ENCODE measurements at regions not wholly inside any gene's neighbourhood (a gene's known extent, or its start where the extent isn't known, plus 50 kb on each side); places are given as distances from the start of the nearest gene placed in this dataset.

DNA sequence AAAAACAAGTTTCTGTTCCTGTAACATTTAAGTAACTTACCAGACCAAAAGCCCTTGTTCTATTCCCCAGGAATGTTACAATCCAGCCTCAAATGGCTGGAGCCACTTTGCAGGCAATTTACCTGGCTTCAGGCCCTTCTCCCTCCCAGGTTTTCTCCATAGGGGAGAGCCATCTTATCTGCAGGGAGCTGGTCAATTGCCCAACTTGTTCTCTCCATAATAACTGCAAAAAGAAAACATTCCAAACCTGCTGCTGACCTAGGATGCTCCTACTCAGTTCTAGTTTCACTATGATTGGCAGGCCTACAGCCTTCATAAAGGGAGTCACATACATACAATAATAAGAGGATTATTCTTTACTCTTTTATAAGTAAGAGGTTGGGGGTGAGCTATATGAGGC is 670.7 kb downstream of the PCDH7 start:
- H3K36me3 Mint-ChIP-seq: no peaks in the 10 kb centered on the region
- H3K4me1 Mint-ChIP-seq: no peaks in the 10 kb centered on the region
- H3K27me3 Mint-ChIP-seq: no peaks in the 10 kb centered on the region
- H3K9me3 Mint-ChIP-seq: peaks cover 8% of the 10 kb centered on the region
- H3K27ac Mint-ChIP-seq: no peak overlapping the region
- H3K4me3 Mint-ChIP-seq: no peak overlapping the region

DNA sequence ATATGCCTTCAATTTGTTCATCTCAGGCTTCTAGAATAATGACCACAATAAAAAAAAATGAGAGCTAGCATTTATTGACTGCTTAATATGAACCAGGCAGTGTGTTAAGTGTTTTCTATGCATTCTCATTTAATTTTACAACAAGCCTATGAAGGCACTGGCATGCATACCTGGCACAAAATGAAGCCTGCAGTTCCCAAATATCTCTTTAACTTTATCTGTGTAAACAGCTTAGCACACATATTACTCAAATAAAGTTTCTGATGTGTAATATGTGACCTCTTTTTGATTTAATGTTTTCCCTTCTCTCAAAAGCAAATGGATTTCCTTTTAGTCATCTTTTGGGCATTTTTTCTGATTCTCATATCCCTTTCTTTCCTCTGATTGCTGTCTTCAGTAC is 671.8 kb downstream of the PCDH7 start:
- Mint-ChIP-seq H3K4me1 (no peaks in the 10 kb centered on the region), H3K27ac (no peak overlapping the region), H3K9me3 (peaks cover 8% of the 10 kb centered on the region), H3K36me3 (no peaks in the 10 kb centered on the region), H3K4me3 (no peak overlapping the region), H3K27me3 (no peaks in the 10 kb centered on the region)

GRCh38 chr4:31392923-31393322 is 672.8 kb downstream of the PCDH7 start:
- H3K36me3 Mint-ChIP-seq: no peaks in the 10 kb centered on the region
- no peaks in the 10 kb centered on the region for H3K27me3 Mint-ChIP-seq
- no peaks in the 10 kb centered on the region for H3K4me1 Mint-ChIP-seq
- H3K4me3 Mint-ChIP-seq: no peak overlapping the region
- H3K27ac Mint-ChIP-seq: no peak overlapping the region
- peaks cover 8% of the 10 kb centered on the region for H3K9me3 Mint-ChIP-seq

DNA sequence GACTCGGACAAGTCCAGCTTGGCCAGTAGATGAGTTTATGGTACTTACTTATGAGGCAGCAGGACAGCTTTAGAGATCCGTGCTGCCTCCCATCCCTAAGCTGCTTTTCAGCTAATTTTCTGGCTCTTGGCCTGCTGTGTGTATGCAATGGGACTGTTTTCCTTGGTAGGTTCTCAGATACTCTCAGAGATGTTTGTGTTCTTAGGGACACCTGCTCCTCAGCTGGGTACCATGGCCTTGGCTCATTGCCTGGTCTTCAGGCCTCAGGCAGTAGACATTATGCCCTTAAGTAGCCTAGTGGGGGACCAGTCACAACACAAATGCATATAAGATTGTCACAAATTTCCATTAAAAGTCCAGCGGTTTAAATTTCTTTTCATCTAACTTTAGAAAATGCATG is 688.0 kb downstream of the PCDH7 start:
- H3K27ac Mint-ChIP-seq: no peak overlapping the region
- no peaks in the 10 kb centered on the region for H3K4me1 Mint-ChIP-seq
- no peaks in the 10 kb centered on the region for H3K36me3 Mint-ChIP-seq
- no peak overlapping the region for H3K4me3 Mint-ChIP-seq
- H3K27me3 Mint-ChIP-seq: no peaks in the 10 kb centered on the region
- no peaks in the 10 kb centered on the region for H3K9me3 Mint-ChIP-seq

DNA sequence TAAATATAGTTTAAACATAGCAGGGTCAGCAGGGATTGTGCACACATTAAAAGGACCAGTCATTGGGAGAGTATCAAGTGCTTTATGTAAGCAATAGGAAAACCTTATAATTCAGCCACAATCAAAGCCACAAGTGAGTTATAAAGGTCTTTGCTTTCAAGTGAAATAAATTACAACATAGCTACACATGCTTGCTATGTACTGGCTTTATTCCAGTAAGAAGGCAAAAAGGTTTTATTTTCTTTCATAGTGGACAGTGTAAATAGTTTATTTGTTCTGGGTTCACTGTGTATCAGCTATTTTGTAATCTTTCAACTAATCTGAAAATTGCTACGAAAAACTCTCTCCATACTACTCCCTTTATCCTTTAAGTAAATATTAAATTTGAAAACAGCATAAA is 691.4 kb downstream of the PCDH7 start:
- no peak overlapping the region for H3K27ac Mint-ChIP-seq
- no peaks in the 10 kb centered on the region for H3K36me3 Mint-ChIP-seq
- no peaks in the 10 kb centered on the region for H3K9me3 Mint-ChIP-seq
- no peak overlapping the region for H3K4me3 Mint-ChIP-seq
- H3K4me1 Mint-ChIP-seq: no peaks in the 10 kb centered on the region
- no peaks in the 10 kb centered on the region for H3K27me3 Mint-ChIP-seq

DNA sequence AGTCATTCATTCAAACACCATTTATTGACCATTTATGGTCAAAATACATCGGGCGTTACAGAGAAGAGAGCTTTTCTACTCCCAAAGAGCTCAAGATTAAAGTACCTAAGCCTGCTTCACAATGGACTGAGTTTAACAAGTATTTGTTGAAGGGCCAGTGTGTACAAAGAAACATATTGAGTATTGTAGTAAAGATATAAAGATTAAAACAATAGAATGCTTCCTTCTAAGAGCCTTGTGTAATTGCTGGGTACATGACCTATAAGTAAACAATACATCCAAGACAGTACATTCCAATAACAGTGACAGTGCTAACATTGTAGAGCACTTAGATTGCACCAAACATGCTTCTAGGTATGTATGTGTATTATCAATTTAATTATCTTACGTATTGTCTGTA is 695.5 kb downstream of the PCDH7 start:
- H3K27ac Mint-ChIP-seq: no peak overlapping the region
- H3K4me3 Mint-ChIP-seq: no peak overlapping the region
- no peaks in the 10 kb centered on the region for H3K4me1 Mint-ChIP-seq
- H3K9me3 Mint-ChIP-seq: no peaks in the 10 kb centered on the region
- no peaks in the 10 kb centered on the region for H3K36me3 Mint-ChIP-seq
- no peaks in the 10 kb centered on the region for H3K27me3 Mint-ChIP-seq

- H3K36me3 Mint-ChIP-seq: no peaks in the 10 kb centered on the region
Measured at GRCh38 chr4:31416498-31416897, 696.3 kb downstream of the PCDH7 start.

DNA sequence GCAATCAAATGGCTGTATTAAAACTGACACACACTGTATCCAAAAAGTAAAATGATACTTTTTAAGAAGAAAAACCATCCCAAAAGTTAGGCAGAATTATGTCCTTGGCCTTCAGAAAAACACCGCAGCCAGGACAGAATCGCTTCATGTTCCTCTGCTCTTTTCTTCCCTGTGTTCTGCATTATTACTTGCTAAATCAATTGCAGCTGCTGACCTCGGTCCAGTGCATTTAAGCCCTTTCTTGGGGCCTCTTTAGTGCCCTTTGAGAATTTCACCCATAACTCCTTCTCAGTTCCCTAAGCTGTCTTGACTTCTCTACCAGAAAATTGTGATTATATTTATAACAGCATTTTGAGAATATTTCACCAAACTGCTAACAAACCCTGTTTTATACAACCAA is 696.9 kb downstream of the PCDH7 start:
- no peaks in the 10 kb centered on the region for H3K36me3 Mint-ChIP-seq
- no peak overlapping the region for H3K27ac Mint-ChIP-seq
- no peaks in the 10 kb centered on the region for H3K27me3 Mint-ChIP-seq
- no peak overlapping the region for H3K4me3 Mint-ChIP-seq
- H3K4me1 Mint-ChIP-seq: no peaks in the 10 kb centered on the region
- H3K9me3 Mint-ChIP-seq: no peaks in the 10 kb centered on the region

More at GRCh38 chr4:31416498-31416897, 696.3 kb downstream of the PCDH7 start:
- H3K4me3 Mint-ChIP-seq: no peak overlapping the region
- no peak overlapping the region for H3K27ac Mint-ChIP-seq
- no peaks in the 10 kb centered on the region for H3K9me3 Mint-ChIP-seq
- no peaks in the 10 kb centered on the region for H3K27me3 Mint-ChIP-seq
- no peaks in the 10 kb centered on the region for H3K4me1 Mint-ChIP-seq

- H3K36me3 Mint-ChIP-seq: no peaks in the 10 kb centered on the region
- no peaks in the 10 kb centered on the region for H3K9me3 Mint-ChIP-seq
- H3K4me1 Mint-ChIP-seq: no peaks in the 10 kb centered on the region
- H3K4me3 Mint-ChIP-seq: no peak overlapping the region
- no peak overlapping the region for H3K27ac Mint-ChIP-seq
- H3K27me3 Mint-ChIP-seq: no peaks in the 10 kb centered on the region
Measured at GRCh38 chr4:31422006-31422405, 701.8 kb downstream of the PCDH7 start.

DNA sequence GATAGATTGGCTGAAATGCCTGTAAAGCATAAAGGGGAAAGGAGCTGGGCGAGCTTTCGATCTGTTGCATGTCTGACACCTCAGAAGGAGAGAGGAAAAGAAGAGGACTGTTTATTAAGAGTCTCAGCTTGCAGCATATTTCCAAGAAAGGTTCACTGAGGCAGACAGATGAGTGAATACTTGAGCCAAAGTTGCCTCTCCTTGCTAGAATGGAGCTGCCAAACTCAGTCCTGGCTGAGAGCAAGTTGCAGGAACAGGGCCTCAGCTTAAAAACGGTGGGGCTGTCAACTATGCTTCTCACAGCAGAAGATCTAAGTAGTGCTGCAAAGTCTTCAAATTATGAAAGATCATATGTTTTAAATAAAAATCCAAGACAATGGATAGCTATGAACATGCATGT is 707.5 kb downstream of the PCDH7 start:
- no peaks in the 10 kb centered on the region for H3K36me3 Mint-ChIP-seq
- no peak overlapping the region for H3K27ac Mint-ChIP-seq
- H3K27me3 Mint-ChIP-seq: no peaks in the 10 kb centered on the region
- no peaks in the 10 kb centered on the region for H3K9me3 Mint-ChIP-seq
- no peak overlapping the region for H3K4me3 Mint-ChIP-seq
- no peaks in the 10 kb centered on the region for H3K4me1 Mint-ChIP-seq

DNA sequence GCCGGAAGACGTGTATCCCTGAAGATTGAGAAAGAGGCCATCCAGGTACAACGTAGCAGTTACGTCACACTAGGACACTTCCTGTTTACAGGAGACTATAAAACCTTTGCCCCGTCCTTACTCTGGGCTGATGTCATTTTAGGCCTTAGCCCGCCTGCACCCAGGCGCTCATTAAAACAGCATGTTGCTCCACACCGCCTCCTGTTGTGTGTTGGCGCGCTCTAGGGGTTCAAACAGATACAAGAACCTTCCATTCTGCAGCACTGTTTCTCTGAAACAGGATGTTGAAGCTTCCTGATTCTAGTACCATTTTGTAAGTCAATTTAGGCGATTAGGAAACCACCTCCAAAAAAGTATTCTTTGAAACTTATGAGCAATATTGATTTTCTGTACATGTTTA is 722.1 kb downstream of the PCDH7 start:
- Mint-ChIP-seq H3K4me1 (no peaks in the 10 kb centered on the region), H3K4me3 (no peak overlapping the region), H3K27ac (no peak overlapping the region), H3K36me3 (no peaks in the 10 kb centered on the region), H3K9me3 (no peaks in the 10 kb centered on the region), H3K27me3 (no peaks in the 10 kb centered on the region)

- Mint-ChIP-seq H3K9me3 (no peaks in the 10 kb centered on the region), H3K4me1 (no peaks in the 10 kb centered on the region), H3K27ac (no peak overlapping the region), H3K4me3 (no peak overlapping the region), H3K27me3 (no peaks in the 10 kb centered on the region), H3K36me3 (no peaks in the 10 kb centered on the region)
Measured at GRCh38 chr4:31445526-31445925, 725.4 kb downstream of the PCDH7 start.

DNA sequence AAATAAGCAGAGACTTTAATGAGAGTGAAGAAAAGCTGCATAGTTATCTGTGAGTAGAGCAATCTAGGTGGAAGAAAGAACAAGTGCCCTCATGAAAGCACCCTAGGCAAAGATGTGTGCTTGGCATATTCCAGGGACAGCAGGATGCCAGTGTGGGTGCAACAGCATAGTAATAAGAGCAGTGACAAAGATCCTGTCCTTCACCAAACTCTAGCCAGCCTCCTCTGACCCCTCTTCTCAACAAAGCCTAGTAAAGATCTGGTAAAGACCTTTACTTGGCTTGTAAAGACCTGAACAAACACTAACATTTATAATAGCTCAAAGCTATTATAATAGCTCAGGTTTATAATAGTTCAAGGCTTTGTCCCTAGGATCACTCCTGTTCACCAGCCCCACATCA is 735.4 kb downstream of the PCDH7 start:
- H3K4me3 Mint-ChIP-seq: no peak overlapping the region
- H3K9me3 Mint-ChIP-seq: peaks cover 5% of the 10 kb centered on the region
- H3K36me3 Mint-ChIP-seq: no peaks in the 10 kb centered on the region
- H3K27me3 Mint-ChIP-seq: no peaks in the 10 kb centered on the region
- no peak overlapping the region for H3K27ac Mint-ChIP-seq
- H3K4me1 Mint-ChIP-seq: no peaks in the 10 kb centered on the region

- no peak overlapping the region for H3K27ac Mint-ChIP-seq
- H3K9me3 Mint-ChIP-seq: no peaks in the 10 kb centered on the region
- no peaks in the 10 kb centered on the region for H3K27me3 Mint-ChIP-seq
- no peak overlapping the region for H3K4me3 Mint-ChIP-seq
- H3K4me1 Mint-ChIP-seq: no peaks in the 10 kb centered on the region
- no peaks in the 10 kb centered on the region for H3K36me3 Mint-ChIP-seq
Measured at GRCh38 chr4:31458813-31459212, 738.6 kb downstream of the PCDH7 start.

DNA sequence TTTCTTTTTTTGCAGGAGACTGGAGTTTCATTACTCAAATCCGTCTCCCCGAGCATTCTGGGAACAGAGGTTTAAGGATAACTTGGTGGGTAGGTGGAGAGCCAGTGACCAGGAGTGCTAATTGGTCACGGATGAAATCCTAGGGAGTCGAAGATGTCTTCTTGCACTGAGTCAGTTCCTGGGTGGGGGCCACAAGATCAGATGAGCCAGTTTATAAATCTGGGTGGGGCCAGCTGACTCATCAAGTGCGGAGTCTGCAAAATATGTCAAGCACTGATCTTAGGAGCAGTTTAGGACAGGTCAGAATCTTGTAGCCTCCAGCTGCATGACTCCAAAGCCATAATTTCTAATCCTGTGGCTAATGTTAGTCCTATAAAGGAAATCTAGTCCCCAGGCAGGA is 741.3 kb downstream of the PCDH7 start:
- no peaks in the 10 kb centered on the region for H3K36me3 Mint-ChIP-seq
- H3K27ac Mint-ChIP-seq: no peak overlapping the region
- peaks cover 2% of the 10 kb centered on the region for H3K9me3 Mint-ChIP-seq
- no peaks in the 10 kb centered on the region for H3K27me3 Mint-ChIP-seq
- no peak overlapping the region for H3K4me3 Mint-ChIP-seq
- no peaks in the 10 kb centered on the region for H3K4me1 Mint-ChIP-seq

DNA sequence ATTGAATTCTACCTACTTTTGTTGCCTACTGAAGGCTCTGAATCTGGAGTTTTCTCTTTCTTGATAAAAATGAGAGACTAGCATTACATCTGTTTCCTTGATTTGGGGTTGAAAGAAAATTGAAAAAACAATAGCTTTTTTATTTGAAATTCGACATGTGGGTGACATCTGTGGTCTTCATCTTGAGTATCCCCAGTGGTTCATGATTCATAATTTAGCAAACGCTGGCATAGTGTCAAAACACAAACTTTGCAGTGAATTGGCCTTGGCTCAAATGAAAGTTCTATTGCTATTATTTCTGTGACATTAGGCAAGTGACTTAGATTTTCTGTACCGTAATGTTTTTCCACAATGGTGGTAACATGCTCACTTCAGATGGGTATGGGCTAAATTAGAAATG is 747.6 kb downstream of the PCDH7 start:
- Mint-ChIP-seq H3K36me3 (no peaks in the 10 kb centered on the region), H3K27ac (no peak overlapping the region), H3K4me3 (no peak overlapping the region), H3K4me1 (no peaks in the 10 kb centered on the region), H3K27me3 (no peaks in the 10 kb centered on the region), H3K9me3 (peaks cover 10% of the 10 kb centered on the region)

DNA sequence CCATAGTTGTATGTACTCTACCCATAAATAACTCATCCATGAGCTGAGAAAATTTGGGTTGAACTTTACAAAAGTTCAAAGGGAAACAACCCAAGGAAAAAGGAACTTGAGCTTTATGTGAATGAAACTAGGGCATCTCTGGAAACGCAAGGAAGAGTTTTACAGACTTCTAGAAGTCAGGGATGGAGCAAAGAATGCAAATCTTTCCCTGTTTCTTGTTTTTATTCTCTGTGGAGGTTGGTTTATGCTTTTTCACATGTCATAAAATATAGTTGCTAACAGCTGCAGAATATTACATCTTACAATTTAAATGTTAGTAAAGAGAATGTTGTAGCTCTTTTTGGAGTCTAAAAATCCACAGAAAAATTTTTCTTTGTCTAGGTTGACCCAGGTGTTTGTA is 754.1 kb downstream of the PCDH7 start:
- no peaks in the 10 kb centered on the region for H3K9me3 Mint-ChIP-seq
- H3K27me3 Mint-ChIP-seq: no peaks in the 10 kb centered on the region
- no peaks in the 10 kb centered on the region for H3K4me1 Mint-ChIP-seq
- H3K4me3 Mint-ChIP-seq: no peak overlapping the region
- no peak overlapping the region for H3K27ac Mint-ChIP-seq
- no peaks in the 10 kb centered on the region for H3K36me3 Mint-ChIP-seq

- no peak overlapping the region for H3K4me3 Mint-ChIP-seq
- no peak overlapping the region for H3K27ac Mint-ChIP-seq
- H3K36me3 Mint-ChIP-seq: no peaks in the 10 kb centered on the region
- no peaks in the 10 kb centered on the region for H3K9me3 Mint-ChIP-seq
- H3K4me1 Mint-ChIP-seq: no peaks in the 10 kb centered on the region
- H3K27me3 Mint-ChIP-seq: no peaks in the 10 kb centered on the region
Measured at GRCh38 chr4:31482691-31483090, 762.5 kb downstream of the PCDH7 start.

Measured in activated naive CD4-positive, alpha-beta T cell treated with anti-CD3 and anti-CD28 coated beads, Interleukin-2, amount 50 U/mL, for 24 hours (primary cell).